ENCODE measurements at regions not wholly inside any gene's neighbourhood (a gene's known extent, or its start where the extent isn't known, plus 50 kb on each side); places are given as distances from the start of the nearest gene placed in this dataset.
A peak's percentile ranks its signal among the peaks of the same experiment; 100 is the strongest.

GRCh38 chr6:133040094-133040802 lies 200.9 kb upstream of the EYA4 start:
- Histone ChIP-seq H3K18ac (ENCODE audit: insufficient read length, low read depth, low read length) (no peak overlapping the region), H3K9ac (ENCODE audit: extremely low read depth, insufficient read length, low read length) (no peak overlapping the region), H3K27ac (ENCODE audit: insufficient read length, low read depth, low read length) (no peak overlapping the region), H3K9me3 (ENCODE audit: control insufficient read depth, low read depth, low read length) (no peaks in the 10 kb centered on the region), H3K27me3 (ENCODE audit: insufficient read depth, low read length) (no peaks in the 10 kb centered on the region), H3K56ac (ENCODE audit: insufficient read length, low read depth, low read length) (no peak overlapping the region), H3K79me2 (ENCODE audit: insufficient read depth, low read length) (no peaks in the 10 kb centered on the region), H2BK20ac (ENCODE audit: low read depth, low read length, poor library complexity, severe bottlenecking) (no peak overlapping the region), H2BK120ac (ENCODE audit: low read depth, low read length, poor library complexity, severe bottlenecking) (no peak overlapping the region), H2BK5ac (ENCODE audit: insufficient read length, low read length) (no peak overlapping the region), H4K5ac (ENCODE audit: insufficient read length, low read depth, low read length) (no peak overlapping the region), H4K8ac (replicated peaks; ENCODE audit: insufficient read length, low read depth, low read length) (no peak overlapping the region), H2AFZ (ENCODE audit: low read length) (no peak overlapping the region), H3K4me1 (ENCODE audit: insufficient read depth, low read length) (no peaks in the 10 kb centered on the region), H3T11ph (ENCODE audit: low read length) (no peak overlapping the region), H3K79me1 (ENCODE audit: insufficient read depth, low read depth, low read length, poor library complexity, severe bottlenecking) (no peaks in the 10 kb centered on the region), H2AK5ac (ENCODE audit: insufficient read length, low read length) (no peak overlapping the region), H3K23me2 (ENCODE audit: insufficient read length, low read depth, low read length, poor library complexity, severe bottlenecking) (no peaks in the 10 kb centered on the region), H3K4me2 (ENCODE audit: insufficient read depth, insufficient read length, low read length) (no peak overlapping the region), H4K20me1 (ENCODE audit: control insufficient read depth, insufficient read depth, insufficient read length) (no peaks in the 10 kb centered on the region), H3K4ac (ENCODE audit: low read depth, low read length) (no peak overlapping the region), H2BK15ac (ENCODE audit: low read depth, low read length) (no peak overlapping the region), H3K23ac (ENCODE audit: insufficient read length, low read depth, low read length) (no peak overlapping the region), H4K91ac (ENCODE audit: insufficient read length, low read depth, low read length) (no peak overlapping the region), H2BK12ac (ENCODE audit: insufficient read length, low read depth, low read length) (no peak overlapping the region), H3K14ac (ENCODE audit: insufficient read depth, low read length) (no peak overlapping the region)
- Mint-ChIP-seq H3K9me3 (no peaks in the 10 kb centered on the region), H3K4me1 (no peaks in the 10 kb centered on the region), H3K36me3 (ENCODE audit: insufficient read depth in 1 of 3, low read depth in 3 of 3) (no peaks in the 10 kb centered on the region), H3K27me3 (ENCODE audit: low read depth) (no peaks in the 10 kb centered on the region), H3K27ac (peak overlapping the region in 1 of 3 experiments; percentile 3; a peak in 1 of 7 replicates), H3K4me3 (no peak overlapping the region)
- TF ChIP-seq CTCF (conservative IDR thresholded peaks at IDR 0.05): peak; percentile 70
- no CpG with 5 or more reads among the region's 3 CpGs for WGBS (ENCODE audit: extremely low coverage, insufficient read length, low lambda C conversion rate)
- DNase-seq: no peak
